T-helper 1 cell (primary cell): ENCODE measurements at regions not wholly inside any gene's neighbourhood (a gene's known extent, or its start where the extent isn't known, plus 50 kb on each side); places are given as distances from the start of the nearest gene placed in this dataset.
"Not testable (repeated sequence)": the region's sequence is repeated elsewhere in the genome, so short reads cannot be mapped to it uniquely, and the experiment has no call there.

Experiments used
- DNase-seq, 5 donors: peaks; one replicate each; pipeline ENCODE4 v3.0.0-alpha.2; 2012 to 2020

DNA sequence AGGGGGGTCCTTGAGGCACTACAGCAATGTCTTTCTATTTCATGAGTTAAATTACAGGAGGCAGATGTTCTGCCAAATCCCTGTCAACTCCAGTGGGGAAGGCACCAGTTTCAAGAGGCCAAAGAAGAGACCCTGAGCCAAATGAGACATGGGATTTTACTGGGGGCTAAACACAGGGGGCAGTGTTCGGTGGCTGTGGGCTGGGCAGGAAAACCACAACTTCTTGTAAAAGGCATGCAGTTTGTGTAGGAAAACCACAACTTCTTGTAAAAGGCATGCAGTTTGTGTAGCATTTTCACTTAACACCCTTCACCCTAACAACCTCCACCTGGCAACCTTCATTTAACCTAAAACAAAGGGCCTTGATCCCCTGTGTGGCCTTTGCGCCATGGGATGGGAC lies 61.0 kb downstream of the POLR2M start:
- DNase-seq, result peak in 1 of 5 donors; percentile 8

DNA sequence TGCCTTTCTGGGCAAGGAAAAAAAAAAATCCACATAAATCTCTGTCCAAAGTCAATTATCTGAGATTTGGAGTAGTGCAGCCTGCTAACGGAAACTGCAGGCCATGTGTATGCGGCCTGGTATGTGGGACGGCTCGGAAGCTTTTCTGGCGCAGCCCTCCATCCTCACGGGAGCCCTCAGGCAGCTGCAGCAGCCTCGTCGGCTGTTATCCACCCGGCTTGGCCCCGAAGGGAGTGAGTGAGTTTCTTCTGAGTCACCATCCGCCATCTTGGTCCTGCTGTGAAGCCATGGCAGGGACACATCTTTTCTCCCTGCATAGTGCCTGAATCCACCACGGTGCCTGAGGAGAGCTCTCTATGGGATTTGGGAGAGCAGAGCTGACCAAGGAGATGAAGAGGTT lies 62.8 kb downstream of the POLR2M start:
- DNase-seq, result no peak

DNA sequence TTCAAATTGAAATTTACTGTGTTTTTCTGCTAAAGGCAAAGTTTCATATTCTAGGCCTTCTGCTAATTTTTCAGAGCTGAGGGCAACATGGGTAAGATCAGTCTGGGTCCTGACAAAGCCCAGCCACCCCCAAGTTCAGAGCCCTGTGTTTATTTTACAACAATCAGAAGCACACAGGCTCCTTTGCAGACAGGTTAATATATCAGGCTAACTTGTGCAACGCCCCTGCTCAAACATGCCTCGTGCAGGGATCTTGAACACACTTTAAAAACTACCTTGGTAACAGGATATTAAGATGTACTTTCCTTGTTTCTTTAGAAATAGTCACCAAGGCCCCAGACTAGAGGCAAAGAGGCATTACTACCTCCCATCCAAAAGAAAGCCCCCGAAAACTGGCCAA lies 64.0 kb downstream of the POLR2M start:
- DNase-seq, result no peak

DNA sequence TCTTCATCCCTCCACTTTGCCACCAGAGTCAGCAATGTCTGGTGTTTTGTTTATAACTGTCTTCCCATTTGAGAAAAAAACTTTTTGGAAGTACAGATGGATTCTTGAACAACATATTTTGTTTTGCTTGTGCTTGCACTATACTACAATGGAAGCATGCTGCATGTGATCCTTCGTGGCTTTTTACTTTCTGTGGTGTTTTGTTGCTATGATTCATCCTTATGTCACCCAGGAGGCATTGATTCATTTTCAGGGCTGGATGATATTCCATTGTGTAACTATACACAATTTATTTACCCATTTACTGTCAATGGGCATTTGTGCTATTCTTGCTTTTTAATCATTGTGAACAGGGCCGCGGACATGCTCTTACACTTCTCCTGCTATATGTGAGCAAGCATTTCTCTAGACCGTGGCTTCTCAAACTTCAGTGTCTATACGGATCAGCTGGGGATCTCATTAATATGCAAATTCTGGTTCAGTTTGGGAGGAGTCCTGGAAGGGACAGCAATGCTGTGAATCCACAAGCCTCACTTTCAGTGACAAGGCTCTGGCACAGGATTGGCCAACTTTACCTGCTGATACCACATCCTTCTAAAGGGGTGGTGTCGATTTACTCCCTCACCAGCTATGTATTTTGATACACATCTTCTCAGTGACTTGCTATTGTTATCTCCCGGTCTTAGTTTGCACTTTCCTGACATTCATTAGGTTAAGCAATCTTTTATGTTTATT lies 65.9 kb downstream of the POLR2M start:
- no peak for DNase-seq

DNA sequence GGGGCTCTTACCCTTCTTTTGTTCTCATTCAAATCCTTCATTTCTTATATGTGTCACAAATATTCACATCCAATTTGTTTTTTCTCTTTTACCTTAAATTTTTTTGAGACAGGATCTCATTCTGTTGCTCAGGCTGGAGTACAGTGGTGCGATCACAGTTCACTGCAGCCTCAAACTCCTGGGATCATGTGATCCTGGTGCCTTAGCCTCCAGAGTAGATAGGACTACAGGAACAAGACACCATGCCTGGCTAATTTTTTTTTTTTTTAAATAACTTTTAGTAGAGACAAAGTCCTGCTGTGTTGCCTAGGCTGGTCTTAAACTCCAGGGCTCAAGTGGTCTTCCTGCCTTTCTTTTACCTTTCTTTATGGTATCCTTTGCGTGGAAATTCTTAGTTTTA lies 66.5 kb downstream of the POLR2M start:
- DNase-seq, result no peak

DNA sequence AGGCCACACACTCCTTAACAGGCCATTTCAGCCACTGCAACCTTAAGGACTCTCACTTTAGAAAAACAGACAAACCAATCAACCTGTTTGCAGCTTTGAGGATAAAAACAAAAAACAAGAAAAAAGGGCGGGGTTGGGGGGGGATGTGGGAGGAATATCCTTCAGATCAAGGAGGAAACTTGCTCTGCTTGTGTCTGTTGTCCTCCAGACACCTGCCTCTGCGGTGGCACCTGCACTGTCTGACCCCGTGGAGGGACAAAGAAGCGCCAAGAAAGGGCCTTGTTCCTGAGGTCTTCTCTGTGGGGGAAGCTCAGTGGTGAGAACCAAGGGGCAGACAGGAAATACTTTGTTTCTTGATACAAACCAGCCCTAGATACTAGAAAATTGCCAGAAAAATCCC lies 70.5 kb downstream of the POLR2M start:
- DNase-seq, result no peak

DNA sequence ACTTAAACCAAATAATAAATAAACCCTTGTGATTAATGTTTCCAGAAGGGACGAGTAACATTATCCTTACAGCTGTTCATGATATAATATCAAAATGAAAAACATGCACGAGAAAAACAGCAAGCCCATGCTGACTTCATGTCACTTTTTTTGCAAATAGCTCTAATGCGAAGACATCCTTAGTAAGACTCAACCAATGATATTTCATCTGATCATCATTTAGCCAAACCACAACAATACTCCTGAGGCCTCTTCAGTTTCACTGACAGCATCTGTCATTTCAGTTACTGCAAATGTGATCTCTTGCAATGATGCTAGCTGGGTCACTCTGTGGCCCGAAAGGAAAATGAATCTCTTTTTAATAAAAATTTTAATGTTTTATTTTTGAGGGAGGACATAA lies 74.0 kb downstream of the POLR2M start:
- DNase-seq, result peak in 1 of 5 donors; percentile 36

DNA sequence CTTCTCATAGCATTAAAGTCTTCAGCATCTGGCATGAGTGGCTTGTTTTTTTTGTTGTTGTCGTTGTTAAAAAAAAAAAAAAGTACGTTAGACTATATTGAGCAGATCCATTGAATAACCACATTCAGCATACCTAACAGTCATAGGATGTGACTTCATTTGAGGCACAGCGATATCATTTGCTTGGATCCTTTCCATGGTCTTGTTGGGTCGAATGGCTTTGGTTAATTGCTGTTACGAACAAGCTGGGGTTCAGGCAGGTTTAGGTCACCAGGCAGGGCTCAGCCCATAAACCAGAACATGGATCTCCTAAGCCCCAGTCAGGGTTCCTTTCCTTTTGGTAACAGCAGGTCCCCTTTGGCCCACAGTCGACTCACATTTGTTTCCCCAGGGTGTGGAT lies 76.2 kb downstream of the POLR2M start:
- DNase-seq, result no peak

DNA sequence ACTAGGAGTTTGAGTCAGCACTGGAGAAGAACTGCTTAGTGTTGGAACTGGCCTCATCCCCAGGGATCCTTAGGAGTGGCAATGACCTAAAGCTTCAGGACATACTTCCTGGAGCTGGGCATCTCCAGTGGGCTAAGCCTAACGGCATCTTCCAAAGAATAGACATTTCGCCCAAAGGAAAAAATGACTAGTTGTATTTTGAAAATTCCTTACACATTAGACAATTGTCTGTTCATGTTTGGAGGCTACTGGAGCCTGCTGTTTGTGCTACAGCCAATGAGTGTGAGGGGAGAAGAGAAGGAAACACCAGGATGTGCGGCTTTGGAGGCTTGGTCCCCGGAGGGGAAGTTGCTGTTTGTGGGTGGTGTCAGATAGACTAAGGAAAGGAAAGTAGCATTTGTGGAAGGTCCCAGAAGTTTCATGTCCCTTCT lies 77.6 kb downstream of the POLR2M start:
- no peak for DNase-seq

DNA sequence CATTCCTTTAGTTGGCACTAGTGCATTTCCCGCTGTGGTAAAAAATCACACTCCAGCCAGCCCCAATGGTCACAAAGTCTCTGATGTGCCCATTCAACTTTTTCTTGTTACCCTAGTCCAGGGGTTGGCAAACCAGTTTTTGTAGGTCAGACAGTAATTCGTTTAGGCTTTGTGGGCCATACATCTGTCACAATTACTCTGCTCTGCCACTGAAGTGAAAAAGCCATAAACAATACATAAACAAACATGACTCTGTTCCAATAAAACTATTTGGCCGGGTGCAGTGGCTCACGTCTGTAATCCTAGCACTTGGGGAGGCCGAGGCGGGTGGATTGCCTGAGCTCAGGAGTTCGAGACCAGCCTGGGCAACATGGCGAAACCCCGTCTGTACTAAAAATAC lies 78.5 kb downstream of the POLR2M start:
- no peak for DNase-seq

DNA sequence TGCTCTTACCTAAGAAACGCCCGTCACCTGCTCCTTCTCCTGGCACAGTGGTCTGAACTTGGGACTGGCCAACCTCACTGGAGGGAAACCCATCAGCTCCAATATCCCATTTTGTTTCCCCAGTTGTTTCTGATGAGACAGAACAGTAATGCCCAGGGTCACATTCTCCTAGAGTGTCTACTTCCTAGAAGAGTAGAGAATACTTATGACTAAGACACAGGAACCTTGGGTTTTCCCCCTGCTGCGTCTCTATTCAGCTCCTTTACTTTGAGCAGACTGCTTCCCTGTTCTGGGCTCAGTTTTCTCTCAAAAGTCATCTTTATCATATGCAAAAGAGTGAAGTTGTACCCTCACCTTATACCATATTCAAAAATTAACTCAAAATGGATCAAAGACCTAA lies 79.4 kb downstream of the POLR2M start:
- DNase-seq, result no peak

DNA sequence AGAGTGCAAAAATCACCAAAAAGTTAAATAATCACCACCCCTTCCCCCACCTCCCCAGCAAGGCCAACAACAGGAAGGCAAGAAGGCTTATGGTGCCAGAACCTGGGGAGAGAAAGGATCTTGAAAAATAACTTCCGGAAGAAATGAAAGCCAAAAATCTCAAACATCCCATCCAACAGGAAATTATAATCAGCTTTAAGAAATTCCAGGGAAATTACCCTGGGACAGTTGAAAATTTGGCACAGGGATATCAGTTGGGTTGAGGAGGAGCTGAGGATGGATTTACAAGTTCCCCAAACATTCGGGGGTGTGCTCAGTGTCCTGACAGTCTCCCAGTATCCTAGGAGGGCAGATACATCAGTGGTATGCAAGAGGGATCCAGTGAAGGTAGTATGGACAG lies 82.7 kb downstream of the POLR2M start:
- DNase-seq, result no peak

DNA sequence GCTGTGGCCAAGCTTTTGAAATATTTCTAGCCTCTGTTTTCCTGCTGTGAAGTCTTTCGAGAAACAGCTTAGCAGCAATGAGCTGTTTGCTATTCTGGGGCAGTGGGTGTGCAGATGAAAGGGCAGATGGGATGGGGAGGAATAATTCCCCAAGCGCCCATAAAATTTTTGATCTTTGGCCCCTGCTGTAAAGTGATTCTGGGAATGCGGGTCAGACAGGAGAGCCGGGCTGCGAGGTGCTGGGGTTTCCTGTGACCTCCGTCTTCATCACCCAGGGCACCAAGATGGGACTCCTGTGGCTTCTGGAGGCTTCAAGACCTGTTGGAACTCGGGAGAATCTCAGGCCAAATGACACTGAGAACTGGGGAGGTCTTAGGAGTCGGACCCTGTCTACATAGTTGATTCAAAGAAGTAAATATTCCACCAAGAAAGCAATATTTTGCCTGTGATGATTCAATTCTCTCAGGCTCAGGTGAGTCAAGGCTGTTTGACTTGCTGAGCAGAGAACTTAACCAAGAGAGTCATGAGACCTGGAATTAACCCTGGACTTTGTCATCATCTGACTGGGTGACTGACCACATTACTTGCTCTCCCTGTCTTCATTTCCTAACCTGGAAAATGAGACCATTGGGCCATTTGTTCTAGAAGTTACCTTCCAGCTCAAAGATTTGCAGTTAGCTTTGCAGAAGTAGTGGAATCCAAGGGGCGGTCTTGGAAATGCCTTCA lies 86.4 kb downstream of the POLR2M start:
- DNase-seq, result no peak

DNA sequence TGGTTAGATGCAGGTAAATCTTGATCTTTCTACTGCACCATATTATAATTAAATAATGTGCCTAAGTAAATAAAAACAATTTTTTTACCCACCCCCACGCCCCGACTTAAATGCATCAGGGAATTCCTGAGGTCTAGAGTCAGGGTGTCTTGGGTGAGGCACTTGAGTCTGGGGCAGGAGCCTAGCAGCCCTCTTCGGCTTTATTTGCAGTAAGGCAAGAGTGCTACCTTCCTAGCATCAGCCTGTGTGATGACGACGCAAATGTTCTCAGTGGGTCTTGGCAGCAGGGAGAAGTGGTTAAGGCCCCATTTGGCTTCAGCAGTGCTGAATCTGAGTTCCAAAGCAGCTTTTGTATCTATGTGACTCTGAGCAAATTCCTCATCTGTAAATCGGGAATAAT lies 88.7 kb downstream of the POLR2M start:
- DNase-seq, result no peak

DNA sequence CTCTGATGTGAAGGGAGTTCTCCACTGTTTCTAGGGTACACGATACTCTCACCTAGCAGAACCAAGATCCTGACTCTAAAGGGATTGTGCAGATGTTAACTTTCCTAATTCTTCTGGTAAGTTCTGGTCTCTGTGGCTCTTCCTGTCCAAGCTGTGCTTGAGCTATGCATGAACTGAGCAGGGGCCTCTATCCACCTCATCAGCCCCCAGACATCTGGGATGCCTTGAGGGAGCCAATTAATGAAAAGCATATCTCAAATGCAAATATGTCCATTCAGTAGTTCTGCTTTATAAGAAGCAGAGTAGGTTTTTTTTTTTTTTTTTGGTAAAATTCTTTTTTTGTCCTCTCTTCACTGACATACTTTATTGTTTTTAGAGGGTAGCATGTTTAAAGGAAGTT lies 89.6 kb downstream of the POLR2M start:
- no peak for DNase-seq

DNA sequence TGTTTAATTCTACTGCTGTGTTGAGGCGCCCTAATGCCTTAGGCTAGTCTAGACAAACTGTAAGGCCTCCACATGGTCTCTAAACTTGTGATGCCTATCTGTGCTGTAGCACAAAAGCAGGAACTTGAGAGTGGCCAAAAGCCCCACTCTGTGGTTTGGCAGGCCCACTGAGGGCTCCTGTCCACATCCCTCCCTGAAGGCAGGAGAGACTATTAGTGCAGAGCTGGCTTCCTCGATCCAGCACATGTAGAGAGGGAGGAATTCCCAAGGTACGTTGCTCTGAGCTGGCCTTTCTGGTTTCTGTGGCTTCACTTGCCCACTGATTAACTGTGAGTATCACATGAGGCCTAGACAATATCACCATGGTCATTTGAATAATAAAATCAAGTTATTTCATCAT lies 90.6 kb downstream of the POLR2M start:
- no peak for DNase-seq

DNA sequence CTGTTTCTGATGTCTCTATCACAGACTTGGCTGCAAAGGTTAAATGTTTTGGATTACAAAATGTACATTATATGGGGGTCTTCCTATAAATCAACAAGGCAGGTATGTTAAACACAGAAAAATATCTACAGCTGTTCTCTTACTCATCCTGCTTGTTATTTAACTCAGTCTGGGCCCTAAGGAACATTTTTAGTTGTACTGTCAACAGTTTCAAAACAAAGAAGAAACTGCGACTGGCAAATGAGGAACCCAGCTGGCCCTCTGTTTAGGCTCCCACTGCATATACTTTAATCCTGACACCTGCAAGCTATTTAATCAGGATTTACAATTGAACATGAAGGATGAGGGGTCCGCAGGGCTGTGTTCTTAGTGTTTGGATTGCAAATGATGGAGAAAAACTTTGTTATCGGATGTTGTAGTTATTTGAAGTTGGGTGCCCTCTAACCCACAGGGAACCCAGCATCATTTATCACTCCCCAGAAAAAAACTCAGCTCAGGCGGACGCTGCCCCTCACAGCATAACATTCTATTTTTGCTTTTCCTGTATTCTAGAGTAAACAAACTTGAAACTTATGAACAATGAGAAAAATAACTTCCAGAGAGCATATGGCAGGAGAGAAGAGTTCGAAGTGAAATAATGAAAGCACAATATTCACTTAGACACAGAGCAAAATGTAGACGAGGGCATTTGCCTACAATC lies 91.2 kb downstream of the POLR2M start:
- DNase-seq, result no peak

DNA sequence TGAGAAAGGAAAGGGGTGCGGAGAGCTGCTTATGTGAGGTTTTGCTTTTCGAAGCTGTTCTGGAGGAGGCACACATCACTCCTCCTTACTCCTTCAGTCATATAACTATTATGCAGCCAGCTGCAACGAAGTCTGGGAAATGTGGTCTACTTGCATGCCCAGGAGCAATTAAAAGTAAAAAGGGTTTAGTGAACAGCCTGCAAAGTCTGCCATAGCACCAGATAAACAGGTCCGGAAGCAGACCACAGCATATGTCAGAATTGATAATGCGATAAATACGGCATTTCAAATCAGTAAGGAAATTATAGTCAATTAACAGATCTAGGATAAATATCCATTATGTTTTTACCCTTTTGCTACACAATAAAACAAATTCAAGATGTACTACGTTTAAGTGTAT lies 99.5 kb downstream of the POLR2M start:
- no peak for DNase-seq

DNA sequence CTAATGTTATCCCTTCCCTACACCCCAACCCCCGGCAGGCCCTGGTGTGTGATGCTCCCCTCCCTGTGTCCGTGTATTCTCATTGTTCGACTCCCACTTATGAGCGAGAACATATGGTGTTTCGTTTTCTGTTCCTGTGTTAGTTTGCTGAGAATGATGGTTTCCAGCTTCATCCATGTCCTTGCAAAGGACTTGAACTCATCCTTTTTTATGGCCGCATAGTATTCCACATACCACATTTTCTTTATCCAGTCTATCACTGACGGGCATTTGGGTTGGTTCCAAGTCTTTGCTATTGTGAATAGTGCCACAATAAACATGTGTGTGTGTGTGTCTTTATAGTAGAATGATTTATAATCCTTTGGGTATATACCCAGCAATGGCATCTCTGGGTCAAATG lies 102.8 kb downstream of the POLR2M start:
- DNase-seq, result not testable (repeated sequence)

DNA sequence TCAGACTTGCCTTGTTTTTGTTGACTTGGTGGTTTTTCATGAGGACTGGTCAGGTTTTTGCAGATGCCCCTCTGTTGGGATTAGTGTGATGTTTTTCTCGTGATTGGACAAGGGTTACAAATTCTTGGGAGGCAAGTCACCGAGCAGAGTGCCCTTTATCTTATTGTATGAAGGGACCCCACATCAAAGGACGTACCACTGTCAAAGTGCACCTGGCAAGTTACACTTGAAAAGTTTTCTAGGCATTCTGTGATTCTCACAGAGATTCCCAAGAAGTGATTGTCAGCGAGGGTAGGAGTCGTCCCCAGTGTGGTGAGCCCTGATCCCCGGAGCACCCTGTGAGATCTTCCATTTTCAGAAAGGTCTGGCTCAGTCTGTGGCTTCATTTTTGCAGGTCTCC lies 110.1 kb downstream of the POLR2M start:
- no peak for DNase-seq

DNA sequence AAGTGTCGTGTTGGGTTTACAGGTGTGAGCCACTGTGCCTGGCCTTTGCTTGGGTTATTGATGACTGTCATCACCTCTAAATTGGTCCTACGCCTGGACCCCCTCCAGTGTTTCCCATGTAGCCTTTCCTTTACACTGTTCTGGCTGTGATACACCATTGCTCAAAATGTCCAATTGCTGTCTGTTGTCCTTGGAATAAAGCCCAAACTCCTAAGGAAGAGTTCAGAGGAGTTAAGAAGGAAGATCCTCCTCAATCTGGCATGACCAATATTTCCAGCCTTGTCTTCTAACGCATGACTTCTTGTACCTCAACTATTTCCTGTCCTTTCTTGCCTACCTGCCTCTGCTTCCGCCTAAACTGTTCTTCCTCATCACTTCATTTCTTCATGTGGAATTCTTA lies 113.1 kb downstream of the POLR2M start:
- no peak for DNase-seq

DNA sequence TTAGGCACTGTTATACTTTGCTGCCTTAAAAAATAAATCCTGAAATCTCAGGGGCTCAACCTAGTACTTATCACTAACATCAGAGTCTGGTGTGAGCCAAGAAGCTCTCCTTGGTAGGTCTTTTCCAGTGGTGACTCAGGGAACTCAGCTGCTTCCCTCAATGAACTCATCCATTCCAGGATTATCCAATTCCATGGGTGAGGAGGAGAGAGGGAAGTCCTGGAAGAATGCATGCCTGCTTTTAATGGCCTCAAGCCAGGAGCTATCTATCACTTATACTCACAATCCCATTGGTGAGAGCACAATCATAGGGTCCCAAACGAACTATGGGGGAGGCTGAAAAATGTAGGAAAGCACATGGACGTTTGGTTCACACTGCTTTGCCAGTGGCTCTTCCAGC lies 113.6 kb downstream of the POLR2M start:
- no peak for DNase-seq

DNA sequence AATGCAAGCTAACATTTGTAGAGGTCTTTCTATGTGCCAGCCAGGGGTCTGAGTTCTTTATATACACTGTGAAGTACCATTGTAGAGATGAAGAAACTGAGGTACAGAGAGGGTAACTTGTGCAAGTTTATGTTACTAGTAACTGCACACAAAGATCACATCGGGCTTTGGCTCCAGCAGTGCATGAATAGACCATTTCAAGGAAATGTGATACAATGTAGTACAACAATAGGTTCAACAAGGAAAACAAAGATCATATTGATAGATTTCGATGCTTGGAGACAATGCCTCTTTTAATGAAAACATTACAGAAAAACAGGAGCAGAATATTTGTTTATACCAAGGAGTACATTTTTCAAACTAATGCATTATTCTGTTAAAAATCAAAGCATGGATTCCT lies 115.3 kb downstream of the POLR2M start:
- DNase-seq, result no peak

DNA sequence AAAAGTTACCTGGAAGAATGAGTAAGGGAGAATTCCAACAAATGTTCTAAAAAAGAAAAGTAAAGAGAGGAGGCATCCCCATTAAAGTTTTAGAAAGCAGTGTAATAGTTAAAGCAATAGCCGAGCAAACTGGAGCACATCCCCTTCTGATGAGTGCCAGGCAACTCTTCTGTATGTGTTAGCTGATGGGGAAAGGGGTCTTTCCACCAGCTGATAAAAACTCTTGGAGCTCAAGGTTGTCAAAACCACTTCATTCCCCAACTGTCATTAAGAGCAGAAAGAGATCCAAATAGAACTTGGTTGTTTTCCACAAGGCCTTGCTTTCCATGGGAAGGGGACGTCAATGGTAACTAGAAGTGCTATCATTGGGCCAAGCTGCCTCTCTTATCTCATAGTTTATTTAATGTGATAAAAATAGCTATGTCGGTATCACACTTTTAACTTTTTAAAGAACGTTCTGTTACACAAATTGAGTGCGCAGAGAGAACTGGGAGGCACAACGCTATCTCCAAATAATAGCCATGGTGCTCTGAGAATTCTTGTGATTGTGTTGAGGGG lies 116.9 kb downstream of the POLR2M start:
- no peak for DNase-seq
